GM12878 (cell line): ENCODE measurements at regions not wholly inside any gene's neighbourhood (a gene's known extent, or its start where the extent isn't known, plus 50 kb on each side); places are given as distances from the start of the nearest gene placed in this dataset.

ENCODE experiments used
- CBFB ChIP-seq: IDR thresholded peaks from 2 replicates; pipeline ENCODE4 v1.6.1; 2016; ENCODE audit warnings: antibody characterized with exemption, low read depth
- CTCF ChIP-seq, 3 experiments: IDR thresholded peaks in 2 of 3; conservative IDR thresholded peaks in 1 of 3; 2 replicates each; pipeline ENCODE4 v1.5.1; 2011; ENCODE audit warnings: low read depth in 3 of 3, low read length in 3 of 3, mild to moderate bottlenecking in 3 of 3, control low read depth in 2 of 3, moderate library complexity in 2 of 3, inconsistent platforms in 1 of 3, mixed read lengths in 1 of 3; ENCODE audit not compliant: control insufficient read depth in 2 of 3, insufficient read depth in 1 of 3; ENCODE audit errors: extremely low read depth in 1 of 3
- EGR1 ChIP-seq, 2 experiments: IDR thresholded peaks; 1 replicate in 1 of 2; 2 replicates in 1 of 2; pipeline ENCODE4 v1.6.1; 2011 to 2012; ENCODE audit warnings: low read depth in 2 of 2, low read length in 2 of 2, borderline replicate concordance in 1 of 2, mild to moderate bottlenecking in 1 of 2, moderate library complexity in 1 of 2
- GATAD2B ChIP-seq: fragments of 450-650 bp; conservative IDR thresholded peaks from 2 replicates; pipeline ENCODE4 v1.6.1; 2017; ENCODE audit warnings: low read depth, mild to moderate bottlenecking, moderate library complexity
- NR2F1 ChIP-seq: fragments of 450-650 bp; conservative IDR thresholded peaks from 2 replicates; pipeline ENCODE4 v1.6.1; 2017; ENCODE audit warnings: mild to moderate bottlenecking
- RAD51 ChIP-seq: fragments of 450-650 bp; IDR thresholded peaks from 2 replicates; pipeline ENCODE4 v1.6.1; 2016; ENCODE audit warnings: moderate library complexity, mild to moderate bottlenecking, inconsistent platforms
- RUNX3 ChIP-seq: IDR thresholded peaks from 2 replicates; pipeline ENCODE4 v1.6.1; 2012; ENCODE audit warnings: low read length, inconsistent platforms
- SMARCA5 ChIP-seq: fragments of 450-650 bp; IDR thresholded peaks from 2 replicates; pipeline ENCODE4 v1.6.1; 2017; ENCODE audit warnings: mild to moderate bottlenecking

GRCh38 chr6:170017603-170018320 is 266.3 kb downstream of the ERMARD start:
- TF ChIP-seq CTCF (IDR thresholded peaks at IDR 0.05 in 2 of 3, conservative IDR thresholded peaks at IDR 0.05 in 1 of 3; ENCODE audit: control insufficient read depth in 2 of 3, extremely low read depth in 1 of 3, insufficient read depth in 1 of 3, low read depth in 3 of 3, low read length in 3 of 3) (no peak), CBFB (no peak), RUNX3 (0 out of 2 replicates have a peak, but pooled peaks have one; percentile 6), GATAD2B (no peak), NR2F1 (no peak), EGR1 (IDR thresholded peaks at IDR 0.05; ENCODE audit: borderline replicate concordance in 1 of 2, low read depth in 2 of 2, low read length in 2 of 2) (no peak), SMARCA5 (no peak), RAD51 (no peak)
